ENCODE measurements at regions not wholly inside any gene's neighbourhood (a gene's known extent, or its start where the extent isn't known, plus 50 kb on each side); places are given as distances from the start of the nearest gene placed in this dataset.

DNA sequence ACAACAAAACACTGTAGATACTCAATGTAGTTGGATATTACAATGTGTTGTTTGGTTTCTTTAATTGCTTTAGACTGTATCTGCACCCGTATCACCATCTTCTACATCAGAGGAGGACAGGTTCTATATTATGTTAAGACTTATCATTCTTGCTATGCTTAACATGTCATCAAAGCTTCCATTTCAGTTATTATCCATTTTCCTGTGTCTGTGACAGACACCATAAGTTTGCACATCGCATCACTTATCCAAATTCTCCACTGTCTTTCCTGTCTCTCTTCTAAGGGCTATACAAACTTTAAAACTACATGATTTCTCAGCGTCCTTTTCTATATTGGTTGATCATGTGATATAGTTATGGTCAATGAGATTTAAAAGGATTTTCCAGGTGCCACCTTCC is 719.0 kb downstream of the TBC1D32 start:
- DNase-seq = no peak

DNA sequence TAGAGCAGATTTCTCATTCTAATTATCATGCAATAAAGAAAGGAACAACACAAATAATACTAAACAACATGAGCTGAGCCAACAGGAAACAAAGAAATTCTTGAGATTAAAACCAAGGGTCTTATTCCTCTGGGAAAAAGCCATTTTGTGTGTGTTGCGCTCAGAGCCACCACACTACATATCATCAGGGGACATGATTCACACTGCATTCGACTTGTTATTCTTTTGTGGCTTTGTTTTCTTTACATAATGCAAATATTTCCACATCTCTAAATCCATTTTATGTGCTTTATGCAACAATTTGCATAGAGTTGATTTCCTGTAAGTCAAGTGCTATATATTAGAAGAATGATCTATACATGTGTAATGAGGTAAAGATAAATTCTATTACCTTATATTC is 719.6 kb downstream of the TBC1D32 start:
- no peak for DNase-seq

- no peak for DNase-seq
Observed at GRCh38 chr6:120608826-120609225, 725.5 kb downstream of the TBC1D32 start.

DNA sequence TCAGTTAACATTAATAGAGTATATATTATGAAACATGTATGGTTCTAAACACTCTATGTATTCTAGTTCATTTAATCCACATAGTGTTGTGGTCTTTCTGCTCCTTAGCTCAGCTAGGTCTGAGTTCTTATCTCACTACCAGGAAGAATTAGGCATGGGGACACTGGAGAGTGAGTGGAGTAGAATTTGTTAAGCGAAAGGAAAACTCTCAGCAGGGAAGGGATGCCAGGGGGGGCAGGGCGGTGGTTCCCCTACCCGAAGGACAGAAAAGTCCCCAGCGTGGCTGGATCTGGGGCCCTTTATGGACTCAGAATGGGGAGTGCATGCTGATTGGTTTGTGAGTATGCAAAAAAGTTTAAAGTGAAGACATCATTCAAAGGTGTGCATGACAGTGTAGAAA is 727.5 kb downstream of the TBC1D32 start:
- DNase-seq = no peak

DNA sequence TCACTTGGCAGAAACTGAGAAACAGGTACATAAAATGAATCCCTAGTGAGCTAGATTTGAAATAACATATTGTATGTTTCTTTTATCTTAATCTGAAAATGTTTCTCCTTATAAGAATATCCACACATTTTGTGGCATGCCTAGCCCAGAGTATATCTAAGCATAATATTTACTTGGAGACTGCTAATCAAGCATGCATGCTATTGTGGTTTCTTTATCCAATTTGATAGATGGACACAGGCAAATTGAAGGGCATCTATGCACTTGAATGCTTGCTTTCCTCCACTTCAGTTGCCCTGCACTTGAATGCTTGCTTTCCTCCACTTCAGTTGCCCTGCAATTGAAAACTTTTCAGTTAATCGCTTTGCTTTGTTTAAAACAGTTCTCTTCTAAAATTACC is 729.8 kb downstream of the TBC1D32 start:
- DNase-seq = no peak

- DNase-seq = no peak
Observed at GRCh38 chr6:120590611-120591010, 743.7 kb downstream of the TBC1D32 start.

GRCh38 chr6:120588424-120588823 is 745.9 kb downstream of the TBC1D32 start:
- DNase-seq = no peak

GRCh38 chr6:120587381-120587780 is 746.9 kb downstream of the TBC1D32 start:
- no peak for DNase-seq

- DNase-seq = no peak
Observed at GRCh38 chr6:120584111-120584760, 750.0 kb downstream of the TBC1D32 start.

GRCh38 chr6:120576061-120576460 is 758.2 kb downstream of the TBC1D32 start:
- DNase-seq = no peak

DNA sequence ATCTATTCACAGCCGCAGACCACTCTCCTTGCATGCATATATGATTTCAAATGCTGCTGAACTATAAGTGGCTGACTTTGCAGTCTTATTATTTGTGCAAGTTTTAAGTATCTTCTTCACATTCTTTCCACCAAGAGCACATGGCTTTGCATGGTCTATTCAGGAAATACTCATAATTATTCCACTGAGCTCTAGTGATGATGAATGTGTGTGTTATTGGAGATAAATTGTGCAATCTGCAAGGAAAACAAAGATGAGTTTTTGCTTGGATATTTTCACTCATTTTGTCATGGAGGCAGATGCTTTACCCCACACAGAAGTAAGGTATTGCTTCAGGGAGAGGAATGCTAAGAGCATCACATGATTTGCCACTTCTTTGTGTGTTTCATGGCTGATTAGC is 764.6 kb downstream of the TBC1D32 start:
- no peak for DNase-seq

DNA sequence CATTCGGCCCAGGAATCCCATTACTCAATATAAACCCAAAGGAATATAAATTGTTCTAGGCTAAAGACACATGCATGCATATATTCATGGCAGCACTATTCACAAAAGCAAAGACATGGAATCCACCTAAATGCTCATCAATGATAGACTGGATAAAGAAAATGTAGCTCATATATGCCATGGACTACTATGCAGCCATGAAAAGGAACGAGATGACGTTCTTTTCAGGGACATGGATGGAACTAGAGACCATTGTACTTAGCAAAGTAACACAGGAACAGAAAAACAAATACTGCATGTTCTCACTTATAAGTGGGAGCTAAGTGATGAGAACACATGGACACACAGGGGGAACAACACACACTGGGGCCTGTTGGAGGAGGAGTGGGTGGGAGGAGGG is 769.5 kb downstream of the TBC1D32 start:
- no peak for DNase-seq

DNA sequence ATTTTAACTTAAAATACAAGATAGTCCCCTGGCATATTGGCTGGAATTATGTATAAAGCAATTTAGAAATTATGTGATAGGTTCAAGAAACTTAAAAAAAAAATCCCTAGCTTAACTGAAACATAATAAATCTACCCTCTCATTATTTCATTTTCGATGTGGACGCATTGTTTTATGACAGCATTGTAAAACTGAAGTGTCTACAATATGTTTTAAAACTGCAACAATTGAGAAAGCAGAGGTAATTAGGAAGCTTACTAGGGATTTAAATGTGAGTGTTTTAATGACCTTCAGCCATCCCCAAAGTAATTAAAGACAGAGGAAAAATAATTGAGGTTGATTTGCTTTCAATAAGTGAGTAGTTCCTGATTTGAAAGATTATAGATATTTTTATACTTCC is 776.0 kb downstream of the TBC1D32 start:
- DNase-seq = no peak

DNA sequence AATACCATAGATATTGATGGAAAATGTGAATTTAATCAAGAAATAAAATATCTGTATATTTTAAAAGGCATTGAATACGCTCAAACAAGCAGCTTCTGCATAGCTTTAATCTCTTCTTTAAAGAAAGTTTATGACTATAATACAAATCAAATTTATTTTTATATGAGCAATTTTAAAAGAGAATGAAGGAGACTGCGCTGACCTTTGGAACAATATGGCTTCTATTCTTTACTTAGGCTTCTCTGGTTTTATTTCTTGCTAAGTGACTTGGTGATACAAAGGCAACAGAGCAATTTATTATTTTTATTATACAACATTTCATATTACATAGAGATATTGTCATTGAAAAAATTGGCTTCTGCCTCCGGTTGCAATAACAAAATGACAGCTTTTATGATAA is 776.7 kb downstream of the TBC1D32 start:
- DNase-seq = no peak

- no peak for DNase-seq
Observed at GRCh38 chr6:120556491-120556890, 777.8 kb downstream of the TBC1D32 start.

DNA sequence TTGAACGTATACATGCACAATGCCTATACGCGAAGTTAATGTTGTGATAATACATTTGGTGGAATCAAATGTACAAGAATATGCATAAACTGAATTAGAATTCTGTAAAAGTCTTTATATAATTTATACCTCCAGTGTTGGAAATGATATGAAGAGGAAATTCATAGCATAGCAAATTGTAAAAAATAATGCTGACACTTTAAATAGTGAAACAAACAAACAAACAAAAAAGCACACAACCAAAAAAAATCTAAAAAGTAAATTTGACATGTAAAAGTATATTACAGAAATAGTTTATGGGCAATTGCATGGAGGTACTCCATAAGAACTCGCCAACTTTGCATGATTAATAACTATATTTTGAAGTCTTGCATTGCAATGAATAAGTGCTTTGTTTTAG is 780.9 kb downstream of the TBC1D32 start:
- DNase-seq = no peak

DNA sequence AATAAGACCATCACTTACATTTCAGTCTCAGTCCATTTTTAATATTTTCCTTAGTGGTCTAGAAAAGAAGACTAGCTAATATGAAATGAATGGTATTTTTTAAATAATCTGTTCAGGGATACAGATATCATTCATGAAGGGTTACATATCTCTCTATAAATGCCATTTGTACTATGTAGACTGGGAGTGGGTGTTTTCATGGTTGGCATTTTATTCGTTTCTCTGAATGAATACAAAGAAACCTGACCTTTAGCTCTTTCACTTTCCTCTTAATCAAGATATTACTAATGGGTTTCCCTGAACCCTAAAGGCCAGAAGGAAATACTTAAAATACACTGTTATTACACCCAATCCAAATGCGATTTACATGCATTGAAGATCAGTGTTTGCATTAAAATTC is 788.9 kb downstream of the TBC1D32 start:
- no peak for DNase-seq

GRCh38 chr6:120534954-120535353 is 799.3 kb downstream of the TBC1D32 start:
- DNase-seq = no peak

- no peak for DNase-seq
Observed at GRCh38 chr6:120526576-120526975, 807.7 kb downstream of the TBC1D32 start.

GRCh38 chr6:120514544-120514943 is 819.7 kb downstream of the TBC1D32 start:
- no peak for DNase-seq

GRCh38 chr6:120511712-120512111 is 822.6 kb downstream of the TBC1D32 start:
- no peak for DNase-seq

DNA sequence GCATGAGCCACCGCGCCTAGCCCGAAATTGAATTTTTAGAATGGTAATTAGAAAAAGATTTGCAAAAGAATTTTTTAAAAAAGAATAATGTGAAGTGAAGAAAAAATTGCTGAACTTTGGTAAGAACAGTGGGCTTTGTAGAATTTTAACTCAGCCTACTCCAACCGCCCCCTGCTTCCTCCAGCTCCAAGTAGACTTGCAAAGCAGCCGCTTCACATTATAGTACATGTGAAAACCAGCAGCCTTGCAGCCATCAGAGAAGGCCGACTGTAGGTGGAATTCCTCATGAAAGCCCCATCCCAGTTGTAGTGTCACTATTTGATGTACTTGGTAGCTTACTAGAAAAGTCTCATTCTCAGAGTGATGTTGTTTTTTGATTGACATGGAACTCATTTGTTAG is 835.6 kb downstream of the TBC1D32 start:
- DNase-seq = no peak

- DNase-seq = no peak
Observed at GRCh38 chr6:120496661-120497060, 837.6 kb downstream of the TBC1D32 start.

GRCh38 chr6:120493505-120493904 is 840.8 kb downstream of the TBC1D32 start:
- DNase-seq = no peak

DNA sequence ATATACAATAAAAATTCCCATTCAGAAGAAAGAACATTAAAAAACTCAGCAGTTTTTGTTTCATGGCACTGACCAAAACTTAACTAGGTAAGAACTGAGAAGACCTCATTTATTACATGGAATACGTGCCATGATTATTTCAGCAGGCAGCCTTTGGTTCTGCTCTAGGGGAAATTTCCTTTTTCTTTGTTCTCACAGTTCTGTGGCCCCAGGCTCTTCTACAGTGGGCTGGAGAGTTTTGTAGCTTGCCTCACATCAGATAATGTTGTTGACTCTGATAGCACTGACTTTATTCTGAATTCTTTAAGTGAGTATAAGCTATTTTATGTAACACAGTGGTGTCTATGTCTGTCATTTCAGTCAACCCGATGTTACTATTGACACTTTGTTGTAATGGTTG is 844.3 kb downstream of the TBC1D32 start:
- no peak for DNase-seq

- DNase-seq = no peak
Observed at GRCh38 chr6:120484146-120484545, 850.1 kb downstream of the TBC1D32 start.
